Neuronal stem cell (in vitro differentiated cells): ENCODE measurements at regions not wholly inside any gene's neighbourhood (a gene's known extent, or its start where the extent isn't known, plus 50 kb on each side); places are given as distances from the start of the nearest gene placed in this dataset.
A peak's percentile ranks its signal among the peaks of the same experiment; 100 is the strongest.

ENCODE experiments used
- DNase-seq: peaks from one replicate; pipeline ENCODE4 v3.0.0-alpha.2; 2013; ENCODE audit warnings: low spot score
- H2AFZ ChIP-seq: one replicate; pipeline ENCODE4 v1.6.1; 2013; ENCODE audit warnings: mild to moderate bottlenecking, low read length, inconsistent platforms
- H2AK5ac ChIP-seq: 2 replicates; pipeline ENCODE4 v1.6.1; 2013; ENCODE audit warnings: low read depth, mild to moderate bottlenecking, inconsistent platforms, low read length, moderate library complexity, mixed read lengths
- H2BK120ac ChIP-seq: 2 replicates; pipeline ENCODE4 v1.6.1; 2013; ENCODE audit warnings: low read depth, mild to moderate bottlenecking, inconsistent platforms, low read length, moderate library complexity, mixed read lengths
- H2BK12ac ChIP-seq: one replicate; pipeline ENCODE4 v1.6.1; 2013; ENCODE audit warnings: low read length, inconsistent platforms
- H2BK15ac ChIP-seq: 2 replicates; pipeline ENCODE4 v1.6.1; 2013; ENCODE audit warnings: mild to moderate bottlenecking, low read length, inconsistent platforms, mixed read lengths
- H2BK5ac ChIP-seq: one replicate; pipeline ENCODE4 v1.6.1; 2013; ENCODE audit warnings: inconsistent platforms, mild to moderate bottlenecking, low read length, moderate library complexity
- H3K14ac ChIP-seq: one replicate; pipeline ENCODE4 v1.6.1; 2013; ENCODE audit warnings: low read length, inconsistent platforms
- H3K18ac ChIP-seq: 2 replicates; pipeline ENCODE4 v1.6.1; 2013; ENCODE audit warnings: low read length, inconsistent platforms
- H3K23ac ChIP-seq: 2 replicates; pipeline ENCODE4 v1.6.1; 2013; ENCODE audit warnings: low read depth, mild to moderate bottlenecking, mixed read lengths, low read length, inconsistent platforms; ENCODE audit not compliant: poor library complexity
- H3K27ac ChIP-seq: replicated peaks from 3 replicates; pipeline ENCODE4 v1.5.1; 2013; ENCODE audit warnings: low read length, inconsistent platforms
- H3K27me3 ChIP-seq, 3 experiments: 2 replicates each; pipeline ENCODE4 v1.6.1; 2013; ENCODE audit warnings: low read length in 3 of 3, mild to moderate bottlenecking in 2 of 3, inconsistent platforms in 1 of 3, low read depth in 1 of 3, mixed read lengths in 1 of 3, moderate library complexity in 1 of 3; ENCODE audit not compliant: control insufficient read depth in 3 of 3, insufficient read depth in 3 of 3
- H3K36me3 ChIP-seq, 2 donors: replicated peaks in 1 of 2; 2 replicates each; pipeline ENCODE4 v1.6.1; 2013; ENCODE audit warnings: low read length in 2 of 2; ENCODE audit not compliant: control insufficient read depth in 2 of 2, insufficient read depth in 2 of 2
- H3K4ac ChIP-seq: 2 replicates; pipeline ENCODE4 v1.6.1; 2013; ENCODE audit warnings: inconsistent platforms, mild to moderate bottlenecking, low read length, moderate library complexity
- H3K4me1 ChIP-seq, 2 donors: 1 replicate in 1 of 2; 2 replicates in 1 of 2; pipeline ENCODE4 v1.6.1; 2013; ENCODE audit warnings: low read length in 2 of 2, low read depth in 1 of 2; ENCODE audit not compliant: control insufficient read depth in 2 of 2, insufficient read depth in 1 of 2
- H3K4me2 ChIP-seq: one replicate; pipeline ENCODE4 v1.6.1; 2013; ENCODE audit warnings: mild to moderate bottlenecking, low read length, inconsistent platforms; ENCODE audit not compliant: insufficient read depth, poor library complexity, severe bottlenecking
- H3K4me3 ChIP-seq, 2 donors: 2 replicates each; pipeline ENCODE4 v1.5.1; 2013; ENCODE audit warnings: low read length in 2 of 2, mild to moderate bottlenecking in 2 of 2, inconsistent platforms in 1 of 2, moderate library complexity in 1 of 2
- H3K79me1 ChIP-seq: one replicate; pipeline ENCODE4 v1.6.1; 2013; ENCODE audit warnings: low read depth, mild to moderate bottlenecking, inconsistent platforms, low read length, moderate library complexity
- H3K9ac ChIP-seq: one replicate; pipeline ENCODE4 v1.6.1; 2013; ENCODE audit warnings: mild to moderate bottlenecking, low read depth, low read length, inconsistent platforms; ENCODE audit not compliant: poor library complexity
- H3K9me3 ChIP-seq, 2 donors: replicated peaks in 1 of 2; 2 replicates each; pipeline versions ENCODE3 to v1.6.1; 2013; ENCODE audit warnings: low read length in 2 of 2, mild to moderate bottlenecking in 2 of 2, inconsistent platforms in 1 of 2, low read depth in 1 of 2, mixed read lengths in 1 of 2, moderate library complexity in 1 of 2; ENCODE audit not compliant: control insufficient read depth in 2 of 2, insufficient read depth in 1 of 2
- H4K8ac ChIP-seq: one replicate; pipeline ENCODE4 v1.6.1; 2013; ENCODE audit warnings: low read depth, mild to moderate bottlenecking, inconsistent platforms, low read length, moderate library complexity
- H4K91ac ChIP-seq: one replicate; pipeline ENCODE4 v1.6.1; 2013; ENCODE audit warnings: low read length, low read depth, mild to moderate bottlenecking, inconsistent platforms; ENCODE audit not compliant: poor library complexity
- WGBS, 2 donors: extraction: QIAGEN DNeasy Blood & Tissue Kit; methylation state at CpG; one replicate each; pipeline ENCODE4 v1.1.7; 2013; ENCODE audit warnings: missing lambda C conversion rate in 2 of 2, mixed read lengths in 1 of 2; ENCODE audit not compliant: insufficient read length in 2 of 2, insufficient replicate concordance in 1 of 2; ENCODE audit errors: extremely low coverage in 2 of 2; 5-methylcytosine and 5-hydroxymethylcytosine counted together

GRCh38 chr2:239629926-239630617 lies 229.3 kb upstream of the HDAC4 start:
- no peak overlapping the region for H2AFZ ChIP-seq
- H3K36me3 ChIP-seq, result no peaks in the 10 kb centered on the region
- H3K27me3 ChIP-seq, result no peaks in the 10 kb centered on the region
- H3K4me1 ChIP-seq, result peaks cover 0 to 2% of the 10 kb centered on the region in 2 donors
- no peak overlapping the region for H4K8ac ChIP-seq
- H2BK5ac ChIP-seq, result no peak overlapping the region
- H3K18ac ChIP-seq, result no peak overlapping the region
- H2AK5ac ChIP-seq, result no peak overlapping the region
- no peaks in the 10 kb centered on the region for H3K79me1 ChIP-seq
- no peak for DNase-seq
- no peak overlapping the region for H4K91ac ChIP-seq
- no peak overlapping the region for H2BK15ac ChIP-seq
- no peak overlapping the region for H2BK120ac ChIP-seq
- H3K23ac ChIP-seq, result no peak overlapping the region
- H3K4ac ChIP-seq, result no peak overlapping the region
- no peak overlapping the region for H3K14ac ChIP-seq
- H3K27ac ChIP-seq, result no peak overlapping the region
- H3K9me3 ChIP-seq, result no peaks in the 10 kb centered on the region
- H2BK12ac ChIP-seq, result no peak overlapping the region
- no CpG with 5 or more reads among the region's 7 CpGs for WGBS, 2 donors
- H3K9ac ChIP-seq, result no peak overlapping the region
- H3K4me2 ChIP-seq, result no peak overlapping the region
- no peak overlapping the region for H3K4me3 ChIP-seq

- no peak overlapping the region for H4K91ac ChIP-seq
- no peak overlapping the region for H3K27ac ChIP-seq
- H3K4me3 ChIP-seq, result no peak overlapping the region
- H3K9ac ChIP-seq, result no peak overlapping the region
- peak overlapping the region; percentile 72 for H3K18ac ChIP-seq
- H2BK5ac ChIP-seq, result no peak overlapping the region
- H3K14ac ChIP-seq, result peak overlapping the region; percentile 94
- H2AK5ac ChIP-seq, result no peak overlapping the region
- DNase-seq, result no peak
- H2BK15ac ChIP-seq, result no peak overlapping the region
- no peak overlapping the region for H2BK120ac ChIP-seq
- no peak overlapping the region for H3K4ac ChIP-seq
- no peaks in the 10 kb centered on the region for H3K9me3 ChIP-seq
- H3K4me1 ChIP-seq, result no peaks in the 10 kb centered on the region
- no peak overlapping the region for H3K4me2 ChIP-seq
- H3K36me3 ChIP-seq, result no peaks in the 10 kb centered on the region
- no peak overlapping the region for H3K23ac ChIP-seq
- H2AFZ ChIP-seq, result no peak overlapping the region
- no peaks in the 10 kb centered on the region for H3K79me1 ChIP-seq
- H3K27me3 ChIP-seq, result peaks cover 0 to 5% (median 0%) of the 10 kb centered on the region in 3 experiments
- no peak overlapping the region for H2BK12ac ChIP-seq
- H4K8ac ChIP-seq, result no peak overlapping the region
- no CpG with 5 or more reads among the region's 16 CpGs for WGBS, 2 donors
Observed at GRCh38 chr2:239626961-239627592, 226.3 kb upstream of the HDAC4 start.

GRCh38 chr2:239625971-239626734 lies 225.3 kb upstream of the HDAC4 start:
- H3K14ac ChIP-seq, result no peak overlapping the region
- H3K18ac ChIP-seq, result peak overlapping the region; percentile 67
- no peak overlapping the region for H2BK12ac ChIP-seq
- no peak overlapping the region for H2BK15ac ChIP-seq
- DNase-seq, result no peak
- H4K8ac ChIP-seq, result no peak overlapping the region
- H3K23ac ChIP-seq, result no peak overlapping the region
- no peak overlapping the region for H2BK5ac ChIP-seq
- no peaks in the 10 kb centered on the region for H3K79me1 ChIP-seq
- H3K4me1 ChIP-seq, result no peaks in the 10 kb centered on the region
- H3K36me3 ChIP-seq, result no peaks in the 10 kb centered on the region
- no peak overlapping the region for H3K4ac ChIP-seq
- no peak overlapping the region for H3K4me3 ChIP-seq
- H2BK120ac ChIP-seq, result no peak overlapping the region
- no peaks in the 10 kb centered on the region for H3K9me3 ChIP-seq
- H3K27me3 ChIP-seq, result peaks cover 0 to 5% (median 0%) of the 10 kb centered on the region in 3 experiments
- no peak overlapping the region for H3K9ac ChIP-seq
- H2AFZ ChIP-seq, result no peak overlapping the region
- H4K91ac ChIP-seq, result no peak overlapping the region
- H2AK5ac ChIP-seq, result no peak overlapping the region
- WGBS, 2 donors, result no CpG with 5 or more reads among the region's 8 CpGs
- H3K27ac ChIP-seq, result no peak overlapping the region
- no peak overlapping the region for H3K4me2 ChIP-seq
